ENCODE measurements at regions not wholly inside any gene's neighbourhood (a gene's known extent, or its start where the extent isn't known, plus 50 kb on each side); places are given as distances from the start of the nearest gene placed in this dataset.

GRCh38 chr9:31950756-31951155, 433.7 kb upstream of the ACO1 start:
- no peak for TF ChIP-seq CTCF (IDR thresholded peaks at IDR 0.05)
- no peak for TF ChIP-seq POLR2A (IDR thresholded peaks at IDR 0.05)
